AG08395 (cell line): ENCODE measurements at regions not wholly inside any gene's neighbourhood (a gene's known extent, or its start where the extent isn't known, plus 50 kb on each side); places are given as distances from the start of the nearest gene placed in this dataset.

Experiments
- DNase-seq: peaks from one replicate; pipeline ENCODE4 v3.0.0; 2012; ENCODE audit warnings: mixed read lengths, low spot score

GRCh38 chr6:126419901-126420300 is 80.0 kb downstream of the CENPW start:
- no peak for DNase-seq

- no peak for DNase-seq
Measured at GRCh38 chr6:126422912-126423311, 83.0 kb downstream of the CENPW start.

DNA sequence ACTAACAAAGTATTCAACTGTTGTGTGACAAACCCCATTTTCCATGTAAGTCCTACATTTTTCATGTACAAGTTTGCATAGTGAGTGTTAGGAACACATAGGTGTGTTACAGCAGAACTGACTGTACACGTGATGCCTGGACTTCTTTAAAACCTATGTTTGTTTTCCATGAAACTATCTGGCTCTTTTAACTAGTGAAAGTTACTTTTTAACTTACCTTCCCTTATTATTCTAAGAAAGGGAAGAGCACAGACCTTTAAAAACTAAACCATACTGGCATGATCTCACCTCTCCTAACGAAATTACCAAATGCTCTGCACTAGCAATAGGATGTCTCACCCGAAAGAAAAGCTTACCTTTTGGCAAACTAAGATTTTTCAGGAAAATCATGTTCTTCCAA is 87.8 kb downstream of the CENPW start:
- no peak for DNase-seq

GRCh38 chr6:126429866-126430265 is 90.0 kb downstream of the CENPW start:
- DNase-seq, result no peak

- DNase-seq, result no peak
Measured at GRCh38 chr6:126432564-126432963, 92.6 kb downstream of the CENPW start.

GRCh38 chr6:126433927-126434326 is 94.0 kb downstream of the CENPW start:
- no peak for DNase-seq

GRCh38 chr6:126437205-126437604 is 97.3 kb downstream of the CENPW start:
- no peak for DNase-seq

DNA sequence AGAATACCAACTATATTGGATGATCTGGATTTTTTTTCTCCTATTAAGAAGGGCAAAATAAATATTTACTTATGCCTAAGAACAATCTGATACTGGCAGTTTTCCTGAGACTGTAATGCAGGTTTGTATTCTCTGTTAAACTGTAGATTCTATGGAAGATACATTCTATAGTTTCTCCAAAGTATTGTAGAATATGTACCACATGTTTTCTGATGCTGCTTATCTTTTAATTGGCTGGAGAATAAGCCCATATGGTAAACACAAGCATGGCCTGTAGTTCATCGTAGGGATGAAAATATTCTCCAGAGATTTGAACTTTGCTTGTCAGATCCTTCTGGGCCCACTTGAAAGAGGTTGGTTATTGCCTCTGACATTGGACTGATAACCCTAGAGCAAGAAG is 99.1 kb downstream of the CENPW start:
- no peak for DNase-seq

DNA sequence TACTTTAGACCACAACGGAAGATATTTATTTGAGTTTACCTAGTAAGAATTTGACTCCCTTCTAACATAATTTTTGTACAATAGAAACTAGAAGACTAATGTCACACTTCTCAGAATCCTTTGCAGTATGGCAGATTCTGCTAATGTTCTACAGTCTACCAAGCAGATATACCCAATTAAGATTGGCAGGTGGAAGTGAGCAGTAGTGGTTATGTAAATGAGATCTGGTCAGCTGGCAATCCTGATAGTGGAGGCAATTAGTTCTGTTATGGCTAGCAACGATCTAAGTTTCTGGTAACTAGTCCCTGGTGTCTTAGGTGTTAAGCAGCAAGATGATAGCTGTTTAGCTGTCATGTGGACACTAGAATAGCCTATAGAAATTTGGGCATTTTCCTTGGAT is 101.0 kb downstream of the CENPW start:
- DNase-seq, result no peak

- DNase-seq, result peak; percentile 3
Measured at GRCh38 chr6:126444659-126445273, 104.9 kb downstream of the CENPW start.

DNA sequence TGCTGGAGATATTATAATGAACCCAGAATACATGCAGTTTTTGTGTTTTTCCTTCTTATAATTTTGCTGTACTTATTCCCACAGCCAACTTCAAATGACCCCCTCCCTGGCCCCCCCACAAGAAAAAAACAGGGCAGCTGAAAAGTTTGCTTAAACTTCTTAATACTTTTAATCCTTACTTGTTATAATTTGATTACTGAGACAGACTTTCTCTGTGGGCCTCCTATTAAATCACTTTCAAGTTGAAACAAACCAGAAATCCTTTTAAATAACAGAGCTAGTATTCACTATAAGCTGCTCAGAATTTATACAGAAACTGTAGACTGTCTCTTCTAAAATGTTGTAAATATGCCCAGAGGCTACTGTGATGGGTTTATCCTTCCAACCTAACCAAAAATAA is 106.3 kb downstream of the CENPW start:
- DNase-seq, result no peak

- DNase-seq, result no peak
Measured at GRCh38 chr6:126447367-126447766, 107.5 kb downstream of the CENPW start.

GRCh38 chr6:126461045-126461444 is 121.1 kb downstream of the CENPW start:
- DNase-seq, result no peak

GRCh38 chr6:126464245-126464644 is 124.3 kb downstream of the CENPW start:
- DNase-seq, result no peak

DNA sequence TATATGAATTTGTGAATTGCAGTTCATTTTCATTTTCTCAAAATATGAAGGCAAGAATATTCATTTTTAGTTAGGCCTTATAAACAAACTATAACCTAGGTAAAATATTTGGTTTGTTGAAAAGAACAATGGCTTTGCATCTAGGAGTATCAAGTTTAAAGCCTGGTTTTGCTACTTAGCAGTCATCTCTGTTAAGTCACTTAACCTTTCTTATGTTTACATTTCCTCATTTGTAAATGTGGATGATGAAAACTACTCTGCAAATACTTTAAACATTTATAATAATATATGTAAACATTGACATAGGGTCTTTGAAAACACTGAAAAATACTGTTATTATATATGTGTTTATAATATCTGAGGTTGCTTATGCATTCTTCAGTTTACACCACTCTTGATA is 135.5 kb downstream of the CENPW start:
- no peak for DNase-seq

DNA sequence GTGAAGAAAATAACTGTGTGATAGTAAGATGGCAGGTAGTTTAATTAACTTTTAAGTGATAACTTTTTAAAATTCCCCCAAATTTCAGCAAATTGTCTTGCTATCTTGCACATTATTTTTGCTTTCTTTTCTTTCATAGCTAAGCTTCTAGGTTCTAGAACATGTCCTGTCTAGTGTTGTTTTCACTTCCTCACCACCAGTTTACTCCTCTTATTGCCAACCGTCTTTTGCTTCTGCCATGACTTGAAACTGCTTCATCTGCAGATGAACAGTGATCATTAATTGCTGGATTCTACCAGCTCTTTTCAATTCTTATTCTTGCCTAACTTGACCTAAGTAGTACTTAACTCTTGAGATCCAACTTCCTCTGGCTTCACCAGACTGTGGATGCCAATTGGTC is 137.8 kb downstream of the CENPW start:
- DNase-seq, result no peak

DNA sequence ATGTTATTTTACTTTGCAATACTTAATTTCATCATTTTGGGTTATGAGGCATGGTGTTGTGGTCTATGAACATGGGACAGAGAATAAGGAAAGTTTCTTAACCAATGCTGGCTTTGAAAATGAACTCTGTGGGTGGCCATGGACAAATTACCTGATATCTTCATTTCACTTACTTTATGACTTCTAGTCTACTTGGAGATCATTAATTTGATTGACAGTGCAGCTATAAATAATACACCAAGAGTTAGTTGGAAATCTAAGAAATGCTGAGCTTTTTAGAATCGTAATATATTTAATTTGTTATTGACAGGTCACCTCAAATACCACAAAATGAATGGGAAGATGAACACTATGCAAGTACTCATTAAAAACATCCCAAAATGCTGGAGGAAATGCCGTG is 140.4 kb downstream of the CENPW start:
- no peak for DNase-seq

GRCh38 chr6:126481319-126481718 is 141.4 kb downstream of the CENPW start:
- DNase-seq, result no peak

- no peak for DNase-seq
Measured at GRCh38 chr6:126504792-126505191, 164.9 kb downstream of the CENPW start.

- no peak for DNase-seq
Measured at GRCh38 chr6:126513198-126513597, 173.3 kb downstream of the CENPW start.

GRCh38 chr6:126516411-126516810 is 176.5 kb downstream of the CENPW start:
- no peak for DNase-seq

GRCh38 chr6:126524811-126525326 is 185.0 kb downstream of the CENPW start:
- DNase-seq, result no peak

DNA sequence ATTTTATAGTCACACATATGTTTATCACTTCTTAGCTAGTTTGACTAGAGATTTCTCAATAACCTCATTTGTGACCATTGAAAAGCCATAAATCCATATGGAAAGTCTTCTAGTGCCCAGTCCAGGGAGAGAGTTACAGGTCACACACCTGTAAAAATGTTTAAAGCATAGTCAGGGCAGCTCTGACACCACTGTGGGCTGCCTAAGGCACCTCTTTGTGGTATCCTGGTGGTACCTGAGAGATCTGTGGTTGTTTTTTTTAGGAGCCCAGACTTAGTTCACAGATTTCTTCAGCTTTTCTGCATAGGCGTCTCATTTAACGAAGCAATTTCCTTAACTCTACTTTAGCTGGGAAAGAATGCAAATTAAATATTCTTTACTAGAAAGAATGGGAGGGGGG is 186.6 kb downstream of the CENPW start:
- no peak for DNase-seq

GRCh38 chr6:126526996-126527606 is 187.2 kb downstream of the CENPW start:
- DNase-seq, result no peak
